CD4-positive, alpha-beta T cell (primary cell): ENCODE measurements at regions not wholly inside any gene's neighbourhood (a gene's known extent, or its start where the extent isn't known, plus 50 kb on each side); places are given as distances from the start of the nearest gene placed in this dataset.

Source experiments
- ATAC-seq: fragments of 200-7000 bp; cut with Tn5 transposase; one replicate; pipeline ENCODE4 v1.10.0; 2022; ENCODE audit warnings: mild to moderate bottlenecking; ENCODE audit not compliant: poor library complexity
- CTCF ChIA-PET: fragments of 350-600 bp; sonication (Branson Sonifier 250); formaldehyde crosslinking; loops from one replicate; lab custom pipeline; 2021; ENCODE audit warnings: antibody characterized with exemption, inconsistent platforms; lab: Charles Lee
- POLR2A ChIA-PET: fragments of 350-600 bp; sonication (Branson Sonifier 250); formaldehyde crosslinking; loops from one replicate; lab custom pipeline; 2021; ENCODE audit warnings: antibody characterized with exemption, inconsistent platforms; lab: Charles Lee
- DNase-seq, 14 experiments: peaks; one replicate each; pipeline ENCODE4 v3.0.0-alpha.2; 2013 to 2020; ENCODE audit warnings: mixed read lengths in 2 of 14
- H3K27ac ChIP-seq, 2 donors: one replicate each; pipeline versions ENCODE4 v1.5.1 to v1.7.0; 2013; ENCODE audit warnings: low read length in 2 of 2, low read depth in 1 of 2, mild to moderate bottlenecking in 1 of 2
- H3K27me3 ChIP-seq, 2 experiments: 1 replicate in 1 of 2; 2 replicates in 1 of 2; pipeline versions ENCODE4 v1.6.1 to v1.7.0; 2013; ENCODE audit warnings: low read length in 2 of 2, control low read depth in 1 of 2, mild to moderate bottlenecking in 1 of 2, moderate library complexity in 1 of 2; ENCODE audit not compliant: insufficient read depth in 2 of 2, control insufficient read depth in 1 of 2
- H3K36me3 ChIP-seq: one replicate; pipeline ENCODE4 v1.6.1; 2013; ENCODE audit warnings: low read length, control low read depth; ENCODE audit not compliant: insufficient read depth
- H3K4me1 ChIP-seq: one replicate; pipeline ENCODE4 v1.6.1; 2013; ENCODE audit warnings: low read length, control low read depth; ENCODE audit not compliant: insufficient read depth
- H3K4me3 ChIP-seq: one replicate; pipeline ENCODE4 v1.5.1; 2013; ENCODE audit warnings: mild to moderate bottlenecking, low read length, moderate library complexity
- H3K9me3 ChIP-seq, 2 experiments: 1 replicate in 1 of 2; 2 replicates in 1 of 2; pipeline versions ENCODE4 v1.6.1 to v1.7.0; 2013; ENCODE audit warnings: low read length in 2 of 2, mild to moderate bottlenecking in 2 of 2, control low read depth in 1 of 2, moderate library complexity in 1 of 2; ENCODE audit not compliant: control insufficient read depth in 1 of 2, insufficient read depth in 1 of 2
- H3K27ac Mint-ChIP-seq: one replicate; pipeline ENCODE4 v1.8.0; 2020; ENCODE audit warnings: mixed read lengths
- H3K27me3 Mint-ChIP-seq: one replicate; pipeline ENCODE4 v1.8.0; 2021; ENCODE audit warnings: mixed read lengths
- H3K36me3 Mint-ChIP-seq: one replicate; pipeline ENCODE4 v1.8.0; 2021; ENCODE audit warnings: low read depth, mixed read lengths
- H3K4me1 Mint-ChIP-seq: one replicate; pipeline ENCODE4 v1.8.0; 2021; ENCODE audit warnings: low read depth, mixed read lengths
- H3K4me3 Mint-ChIP-seq: one replicate; pipeline ENCODE4 v1.8.0; 2020; ENCODE audit warnings: mild to moderate bottlenecking, mixed read lengths
- H3K9me3 Mint-ChIP-seq: one replicate; pipeline ENCODE4 v1.8.0; 2020; ENCODE audit warnings: mixed read lengths
- intact Hi-C, 2 experiments: fragments of 100-400 bp; cut with DNase I in 1 of 2; cut with micrococcal nuclease in 1 of 2; formaldehyde crosslinking; loops; one replicate each; pipeline versions ENCODE4 v1.15.1 to v1.9.0; 2023 to 2025; cut with DNase I, micrococcal nuclease
- TF ChIP-seq, protein P1 (sequence below): fragments of 200-600 bp; IDR thresholded peaks from one replicate; pipeline ENCODE4 v1.8.0; 2022; ENCODE audit warnings: antibody characterized with exemption, mild to moderate bottlenecking

DNA sequence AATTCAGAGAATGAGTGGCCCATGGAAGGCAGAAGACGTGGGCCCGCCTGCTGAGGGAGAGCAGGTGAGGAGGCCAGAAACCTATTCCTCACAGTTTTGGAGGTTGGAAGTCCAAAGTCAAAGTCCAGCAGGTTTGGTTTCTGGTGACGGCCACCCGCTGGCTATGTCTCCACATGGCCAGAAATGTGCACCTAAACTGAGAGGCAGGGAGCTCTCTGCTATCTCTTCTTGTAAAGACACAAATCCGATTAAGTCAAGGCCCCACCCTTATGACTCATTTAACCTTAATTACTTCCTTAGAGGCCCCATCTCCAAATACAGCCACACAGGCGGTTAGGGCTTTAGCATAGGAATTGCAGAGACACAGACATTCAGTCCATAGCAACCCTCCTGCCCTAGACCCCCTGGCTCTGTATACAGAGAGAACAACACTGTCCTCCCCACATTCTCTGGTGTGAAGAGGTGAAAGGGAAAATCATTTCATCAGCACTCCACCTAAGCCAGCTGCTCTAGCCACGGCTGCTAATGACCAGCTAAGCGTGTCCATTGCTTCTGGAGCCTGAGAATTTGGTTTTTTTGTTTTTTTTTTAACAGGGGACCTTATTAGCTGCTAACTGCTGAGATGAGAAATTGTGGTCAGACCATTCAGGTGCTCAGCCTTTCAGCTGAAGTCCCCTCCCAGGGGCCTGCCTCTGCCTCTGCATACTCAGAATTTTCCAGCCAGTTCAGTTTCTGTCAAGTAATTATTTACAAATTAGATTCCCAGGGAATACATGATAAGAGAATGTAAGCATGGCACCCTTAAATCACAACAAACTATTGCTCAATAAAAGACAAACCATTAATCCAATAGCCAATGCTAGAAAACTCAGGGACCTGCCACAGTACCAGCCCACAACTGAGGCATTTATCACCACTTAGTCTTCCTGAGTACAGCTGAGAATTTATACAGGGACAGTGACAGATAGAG is 368.7 kb upstream of the ID2 start:
- no peak overlapping the region for H3K4me3 ChIP-seq
- Mint-ChIP-seq H3K36me3 (no peaks in the 10 kb centered on the region), H3K9me3 (no peaks in the 10 kb centered on the region), H3K4me1 (peaks cover 49% of the 10 kb centered on the region), H3K4me3 (no peak overlapping the region), H3K27ac (no peak overlapping the region), H3K27me3 (no peaks in the 10 kb centered on the region)
- no peaks in the 10 kb centered on the region for H3K9me3 ChIP-seq
- ATAC-seq: no peak
- CTCF ChIA-PET: no interaction called here
- intact Hi-C loops: no loop called here
- peak in 4 of 14 experiments; percentile 27 to 63 (median 44) for DNase-seq
- H3K4me1 ChIP-seq: peaks cover 50% of the 10 kb centered on the region
- no peak overlapping the region for H3K27ac ChIP-seq
- H3K36me3 ChIP-seq: no peaks in the 10 kb centered on the region
- H3K27me3 ChIP-seq: no peaks in the 10 kb centered on the region
- TF ChIP-seq, protein P1, sequence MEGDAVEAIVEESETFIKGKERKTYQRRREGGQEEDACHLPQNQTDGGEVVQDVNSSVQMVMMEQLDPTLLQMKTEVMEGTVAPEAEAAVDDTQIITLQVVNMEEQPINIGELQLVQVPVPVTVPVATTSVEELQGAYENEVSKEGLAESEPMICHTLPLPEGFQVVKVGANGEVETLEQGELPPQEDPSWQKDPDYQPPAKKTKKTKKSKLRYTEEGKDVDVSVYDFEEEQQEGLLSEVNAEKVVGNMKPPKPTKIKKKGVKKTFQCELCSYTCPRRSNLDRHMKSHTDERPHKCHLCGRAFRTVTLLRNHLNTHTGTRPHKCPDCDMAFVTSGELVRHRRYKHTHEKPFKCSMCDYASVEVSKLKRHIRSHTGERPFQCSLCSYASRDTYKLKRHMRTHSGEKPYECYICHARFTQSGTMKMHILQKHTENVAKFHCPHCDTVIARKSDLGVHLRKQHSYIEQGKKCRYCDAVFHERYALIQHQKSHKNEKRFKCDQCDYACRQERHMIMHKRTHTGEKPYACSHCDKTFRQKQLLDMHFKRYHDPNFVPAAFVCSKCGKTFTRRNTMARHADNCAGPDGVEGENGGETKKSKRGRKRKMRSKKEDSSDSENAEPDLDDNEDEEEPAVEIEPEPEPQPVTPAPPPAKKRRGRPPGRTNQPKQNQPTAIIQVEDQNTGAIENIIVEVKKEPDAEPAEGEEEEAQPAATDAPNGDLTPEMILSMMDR: no peak
- POLR2A ChIA-PET: interaction anchor here (1.3 kb wide), 1 partner anchor 14 kb away, joined by 3 read pairs; no protein-coding TSS in a partner anchor

DNA sequence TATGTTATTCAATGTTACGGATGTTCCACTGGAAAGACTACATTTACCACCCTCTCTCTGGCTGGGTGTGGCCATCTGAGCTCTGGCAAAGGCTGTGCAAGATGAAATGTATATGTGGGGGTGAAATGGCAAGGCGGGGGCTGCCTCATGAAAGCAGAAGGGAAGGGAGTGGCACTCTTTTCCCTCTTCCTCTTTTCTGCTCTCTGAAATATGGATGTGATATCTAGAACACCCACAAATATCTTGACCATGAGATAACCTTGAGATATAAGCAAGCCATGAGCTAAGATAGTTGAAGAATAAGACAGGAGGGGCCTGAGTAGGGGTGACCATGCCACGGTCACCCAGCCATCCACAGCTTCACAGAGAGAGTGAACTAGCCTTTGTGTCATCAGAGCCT is 367.8 kb upstream of the ID2 start:
- no peaks in the 10 kb centered on the region for H3K9me3 Mint-ChIP-seq
- no peaks in the 10 kb centered on the region for H3K27me3 Mint-ChIP-seq
- no peak overlapping the region for H3K4me3 ChIP-seq
- peak in 1 of 14 experiments; percentile 23 for DNase-seq
- no peak overlapping the region for H3K27ac ChIP-seq
- H3K4me1 Mint-ChIP-seq: peaks cover 48% of the 10 kb centered on the region
- H3K27ac Mint-ChIP-seq: no peak overlapping the region
- no peaks in the 10 kb centered on the region for H3K36me3 ChIP-seq
- CTCF ChIA-PET: no interaction called here
- POLR2A ChIA-PET: interaction anchor here (1.3 kb wide), 1 partner anchor 13 kb away, joined by 3 read pairs; no protein-coding TSS in a partner anchor
- no peaks in the 10 kb centered on the region for H3K36me3 Mint-ChIP-seq
- TF ChIP-seq, protein P1: no peak
- H3K4me3 Mint-ChIP-seq: no peak overlapping the region
- ATAC-seq: no peak
- H3K9me3 ChIP-seq: no peaks in the 10 kb centered on the region
- no peaks in the 10 kb centered on the region for H3K27me3 ChIP-seq
- intact Hi-C loops: no loop called here
- H3K4me1 ChIP-seq: peaks cover 46% of the 10 kb centered on the region

DNA sequence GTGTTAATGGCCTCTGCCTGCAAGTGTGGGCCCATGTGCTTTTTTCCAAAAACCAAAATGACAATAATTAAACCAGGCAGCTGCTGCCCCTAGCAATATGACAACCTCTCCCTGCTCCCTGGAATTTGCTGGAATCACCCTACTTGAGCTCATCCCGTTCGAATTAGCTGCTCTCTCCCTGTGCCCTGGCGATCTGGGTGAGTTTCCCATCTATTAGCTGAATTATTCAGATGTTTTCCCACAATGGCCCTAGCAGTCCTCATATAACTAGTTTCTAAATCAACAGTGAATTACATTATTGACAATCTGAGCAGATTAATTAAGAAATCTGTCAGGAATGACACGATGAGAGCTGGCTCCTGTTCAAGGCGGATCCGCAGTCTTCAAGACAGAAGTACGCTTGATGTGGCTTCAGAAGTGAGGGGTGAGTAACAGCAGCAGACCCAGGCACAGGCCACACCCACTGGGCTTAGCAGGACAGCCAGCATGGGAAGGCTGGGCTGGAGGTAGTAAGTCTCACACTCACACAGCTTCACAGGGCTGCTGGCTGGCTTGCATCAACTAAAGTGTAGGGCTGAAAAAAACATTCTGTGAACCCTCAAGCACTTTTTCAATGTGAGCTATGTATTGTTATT is 366.2 kb upstream of the ID2 start:
- ATAC-seq (no peak), DNase-seq (peak in 3 of 14 experiments; percentile 26 to 71 (median 52))
- H3K4me1 ChIP-seq: peaks cover 33% of the 10 kb centered on the region
- H3K36me3 ChIP-seq: no peaks in the 10 kb centered on the region
- H3K4me3 ChIP-seq: no peak overlapping the region
- intact Hi-C loops: no loop called here
- H3K9me3 Mint-ChIP-seq: no peaks in the 10 kb centered on the region
- H3K36me3 Mint-ChIP-seq: no peaks in the 10 kb centered on the region
- no peaks in the 10 kb centered on the region for H3K27me3 Mint-ChIP-seq
- H3K27ac ChIP-seq: no peak overlapping the region
- H3K4me3 Mint-ChIP-seq: no peak overlapping the region
- TF ChIP-seq, protein P1: no peak
- ChIA-PET POLR2A (no interaction called here), CTCF (interaction anchor here (1.2 kb wide), 1 partner anchor 12 kb away, joined by 3 read pairs; no protein-coding TSS in a partner anchor)
- H3K4me1 Mint-ChIP-seq: peaks cover 32% of the 10 kb centered on the region
- no peaks in the 10 kb centered on the region for H3K9me3 ChIP-seq
- no peaks in the 10 kb centered on the region for H3K27me3 ChIP-seq
- H3K27ac Mint-ChIP-seq: no peak overlapping the region
